Subcutaneous abdominal adipose tissue (tissue), 5 donors: ENCODE measurements at regions not wholly inside any gene's neighbourhood (a gene's known extent, or its start where the extent isn't known, plus 50 kb on each side); places are given as distances from the start of the nearest gene placed in this dataset.
"Not testable (repeated sequence)": the region's sequence is repeated elsewhere in the genome, so short reads cannot be mapped to it uniquely, and the experiment has no call there.

Experiments used
- H3K27ac ChIP-seq: one replicate; pipeline ENCODE4 v1.7.0; 2013; ENCODE audit warnings: low read depth, mild to moderate bottlenecking, inconsistent platforms, low read length, moderate library complexity
- H3K27me3 ChIP-seq, 5 donors: one replicate each; pipeline ENCODE4 v1.7.0; 2013; ENCODE audit warnings: low read length in 5 of 5, inconsistent platforms in 1 of 5; ENCODE audit not compliant: control insufficient read depth in 5 of 5, insufficient read depth in 4 of 5
- H3K36me3 ChIP-seq, 5 donors: one replicate each; pipeline ENCODE4 v1.7.0; 2013; ENCODE audit warnings: low read length in 5 of 5; ENCODE audit not compliant: control insufficient read depth in 5 of 5, insufficient read depth in 5 of 5
- H3K4me1 ChIP-seq, 5 donors: one replicate each; pipeline ENCODE4 v1.7.0; 2013; ENCODE audit warnings: low read length in 5 of 5, mild to moderate bottlenecking in 3 of 5, moderate library complexity in 1 of 5; ENCODE audit not compliant: control insufficient read depth in 5 of 5, insufficient read depth in 5 of 5
- H3K4me3 ChIP-seq, 5 donors: one replicate each; pipeline ENCODE4 v1.7.0; 2013; ENCODE audit warnings: low read length in 5 of 5, low read depth in 1 of 5
- H3K9ac ChIP-seq, 5 donors: one replicate each; pipeline ENCODE4 v1.7.0; 2013; ENCODE audit warnings: low read length in 5 of 5, mild to moderate bottlenecking in 4 of 5, moderate library complexity in 3 of 5
- H3K9me3 ChIP-seq, 5 donors: one replicate each; pipeline ENCODE4 v1.7.0; 2013; ENCODE audit warnings: low read length in 5 of 5; ENCODE audit not compliant: control insufficient read depth in 5 of 5
- donor health status: healthy.
- donor health status: healthy.
- donor health status: healthy.
- donor health status: healthy.
- donor health status: healthy.

- Histone ChIP-seq H3K36me3 (no peaks in the 10 kb centered on the region), H3K4me3 (no peak overlapping the region), H3K4me1 (peaks cover 0 to 7% (median 0%) of the 10 kb centered on the region in 5 donors), H3K27ac (no peak overlapping the region), H3K27me3 (no peaks in the 10 kb centered on the region), H3K9me3 (no peaks in the 10 kb centered on the region), H3K9ac (no peak overlapping the region)
These were observed 713.6 kb upstream of the ZP4 start for GRCh38 chr1:238604357-238604756.

- not testable (repeated sequence) for H3K27ac ChIP-seq, H3K9ac ChIP-seq, H3K9me3 ChIP-seq, H3K4me3 ChIP-seq, H3K4me1 ChIP-seq, H3K27me3 ChIP-seq, H3K36me3 ChIP-seq
These were observed 710.9 kb upstream of the ZP4 start for GRCh38 chr1:238601604-238602003.

- no peak overlapping the region for H3K4me3 ChIP-seq
- H3K27ac ChIP-seq = no peak overlapping the region
- no peak overlapping the region for H3K9ac ChIP-seq
- no peaks in the 10 kb centered on the region for H3K9me3 ChIP-seq
- H3K36me3 ChIP-seq = no peaks in the 10 kb centered on the region
- peaks cover 0 to 5% (median 0%) of the 10 kb centered on the region in 5 donors for H3K4me1 ChIP-seq
- no peaks in the 10 kb centered on the region for H3K27me3 ChIP-seq
These were observed 706.0 kb upstream of the ZP4 start for GRCh38 chr1:238596703-238597102.

GRCh38 chr1:238592621-238593020, 701.9 kb upstream of the ZP4 start:
- no peak overlapping the region for H3K27ac ChIP-seq
- H3K4me3 ChIP-seq = no peak overlapping the region
- H3K4me1 ChIP-seq = no peaks in the 10 kb centered on the region
- H3K36me3 ChIP-seq = no peaks in the 10 kb centered on the region
- no peak overlapping the region for H3K9ac ChIP-seq
- H3K27me3 ChIP-seq = no peaks in the 10 kb centered on the region
- H3K9me3 ChIP-seq = no peaks in the 10 kb centered on the region

- no peak overlapping the region for H3K27ac ChIP-seq
- no peaks in the 10 kb centered on the region for H3K36me3 ChIP-seq
- peak overlapping the region in 1 of 5 donors; percentile 14 for H3K4me3 ChIP-seq
- no peaks in the 10 kb centered on the region for H3K27me3 ChIP-seq
- no peaks in the 10 kb centered on the region for H3K9me3 ChIP-seq
- no peak overlapping the region for H3K9ac ChIP-seq
- no peaks in the 10 kb centered on the region for H3K4me1 ChIP-seq
These were observed 699.2 kb upstream of the ZP4 start for GRCh38 chr1:238589843-238590435.

GRCh38 chr1:238582816-238583215, 692.1 kb upstream of the ZP4 start:
- no peaks in the 10 kb centered on the region for H3K4me1 ChIP-seq
- no peaks in the 10 kb centered on the region for H3K9me3 ChIP-seq
- no peaks in the 10 kb centered on the region for H3K36me3 ChIP-seq
- H3K4me3 ChIP-seq = no peak overlapping the region
- no peak overlapping the region for H3K27ac ChIP-seq
- H3K27me3 ChIP-seq = no peaks in the 10 kb centered on the region
- no peak overlapping the region for H3K9ac ChIP-seq

- Histone ChIP-seq H3K4me3 (no peak overlapping the region), H3K9me3 (peaks cover 0 to 3% (median 0%) of the 10 kb centered on the region in 5 donors), H3K36me3 (no peaks in the 10 kb centered on the region), H3K4me1 (no peaks in the 10 kb centered on the region), H3K9ac (no peak overlapping the region), H3K27ac (no peak overlapping the region), H3K27me3 (no peaks in the 10 kb centered on the region)
These were observed 690.6 kb upstream of the ZP4 start for GRCh38 chr1:238581332-238581731.

GRCh38 chr1:238568735-238569134, 678.0 kb upstream of the ZP4 start:
- Histone ChIP-seq H3K4me1 (no peaks in the 10 kb centered on the region), H3K27me3 (no peaks in the 10 kb centered on the region), H3K36me3 (no peaks in the 10 kb centered on the region), H3K27ac (no peak overlapping the region), H3K4me3 (no peak overlapping the region), H3K9me3 (peaks cover 0 to 3% (median 0%) of the 10 kb centered on the region in 5 donors), H3K9ac (no peak overlapping the region)

GRCh38 chr1:238562341-238562740, 671.6 kb upstream of the ZP4 start:
- H3K9me3 ChIP-seq = peaks cover 0 to 3% (median 0%) of the 10 kb centered on the region in 5 donors
- H3K27ac ChIP-seq = no peak overlapping the region
- H3K4me3 ChIP-seq = no peak overlapping the region
- no peaks in the 10 kb centered on the region for H3K36me3 ChIP-seq
- H3K27me3 ChIP-seq = no peaks in the 10 kb centered on the region
- no peak overlapping the region for H3K9ac ChIP-seq
- H3K4me1 ChIP-seq = no peaks in the 10 kb centered on the region

GRCh38 chr1:238558746-238559145, 668.0 kb upstream of the ZP4 start:
- Histone ChIP-seq H3K36me3 (no peaks in the 10 kb centered on the region), H3K9me3 (no peaks in the 10 kb centered on the region), H3K4me3 (no peak overlapping the region), H3K4me1 (no peaks in the 10 kb centered on the region), H3K27ac (no peak overlapping the region), H3K9ac (no peak overlapping the region), H3K27me3 (no peaks in the 10 kb centered on the region)

GRCh38 chr1:238558156-238558555, 667.4 kb upstream of the ZP4 start:
- no peak overlapping the region for H3K9ac ChIP-seq
- H3K27me3 ChIP-seq = no peaks in the 10 kb centered on the region
- H3K4me1 ChIP-seq = no peaks in the 10 kb centered on the region
- H3K36me3 ChIP-seq = no peaks in the 10 kb centered on the region
- no peak overlapping the region for H3K27ac ChIP-seq
- no peaks in the 10 kb centered on the region for H3K9me3 ChIP-seq
- H3K4me3 ChIP-seq = no peak overlapping the region
